ENCODE measurements at regions not wholly inside any gene's neighbourhood (a gene's known extent, or its start where the extent isn't known, plus 50 kb on each side); places are given as distances from the start of the nearest gene placed in this dataset.

GRCh38 chr1:230531103-230531502 lies 105.0 kb upstream of the PGBD5 start:
- no peak for TF ChIP-seq JUND (IDR thresholded peaks at IDR 0.05; ENCODE audit: low read depth)
- DNase-seq (ENCODE audit: low read depth in 1 of 2, low spot score in 1 of 2) = no peak
- in situ Hi-C loops (cut with HindIII; ENCODE audit: low pct_unique_long_range_greater_than_20kb, low sequenced_read_pairs) = no loop called here

- in situ Hi-C loops (cut with HindIII; ENCODE audit: low pct_unique_long_range_greater_than_20kb, low sequenced_read_pairs) = no loop called here
- DNase-seq (ENCODE audit: low read depth in 1 of 2, low spot score in 1 of 2) = no peak
- no peak for TF ChIP-seq JUND (IDR thresholded peaks at IDR 0.05; ENCODE audit: low read depth)
These were observed 93.1 kb upstream of the PGBD5 start for GRCh38 chr1:230519246-230519645.

- DNase-seq (ENCODE audit: low read depth in 1 of 2, low spot score in 1 of 2) = no peak
- no peak for TF ChIP-seq JUND (IDR thresholded peaks at IDR 0.05; ENCODE audit: low read depth)
- in situ Hi-C loops (cut with HindIII; ENCODE audit: low pct_unique_long_range_greater_than_20kb, low sequenced_read_pairs) = no loop called here
These were observed 92.4 kb upstream of the PGBD5 start for GRCh38 chr1:230518511-230518910.

DNA sequence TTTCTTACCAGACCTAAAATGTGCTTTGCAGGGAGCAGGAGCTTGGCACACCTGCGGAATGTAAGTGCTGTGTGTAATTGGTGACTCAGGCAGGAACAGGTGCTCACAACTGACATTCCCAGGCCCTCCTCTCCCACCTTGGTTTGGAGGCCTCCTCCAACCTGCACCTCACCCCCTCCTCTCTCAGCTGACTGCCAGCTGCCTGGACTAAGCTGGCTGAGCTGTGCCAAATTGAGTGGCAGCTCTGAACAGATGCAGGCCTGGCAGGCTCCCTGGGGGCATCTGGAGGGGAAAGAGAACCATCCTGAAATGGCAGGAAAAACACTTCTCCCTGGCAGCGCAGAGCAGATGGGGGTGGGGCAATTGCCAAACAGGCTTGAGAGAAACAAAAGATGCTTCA lies 91.7 kb upstream of the PGBD5 start:
- TF ChIP-seq JUND (IDR thresholded peaks at IDR 0.05; ENCODE audit: low read depth) = no peak
- in situ Hi-C loops (cut with HindIII; ENCODE audit: low pct_unique_long_range_greater_than_20kb, low sequenced_read_pairs) = no loop called here

DNA sequence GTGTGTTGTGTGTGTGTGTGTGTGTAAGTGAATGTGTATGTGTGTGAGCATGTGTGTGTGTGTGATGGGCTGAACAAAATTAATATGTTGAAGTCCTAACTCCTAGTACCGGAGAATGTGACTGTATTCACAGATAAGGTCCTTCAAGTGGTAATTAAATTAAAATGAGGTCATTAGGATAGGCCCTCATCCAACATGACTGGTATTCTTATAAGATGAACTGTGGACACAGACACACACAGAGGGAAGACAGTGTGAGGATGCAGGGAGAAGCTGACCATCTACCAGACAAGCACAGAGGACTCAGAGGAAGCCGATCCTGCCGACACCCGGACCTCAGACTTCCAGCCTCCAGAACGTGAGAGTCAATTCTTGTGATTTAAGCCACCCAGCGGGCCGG lies 91.2 kb upstream of the PGBD5 start:
- in situ Hi-C loops (cut with HindIII; ENCODE audit: low pct_unique_long_range_greater_than_20kb, low sequenced_read_pairs) = no loop called here
- TF ChIP-seq JUND (IDR thresholded peaks at IDR 0.05; ENCODE audit: low read depth) = no peak
- no peak for DNase-seq (ENCODE audit: low read depth in 1 of 2, low spot score in 1 of 2)

More for the DNA sequence above, 91.7 kb upstream of the PGBD5 start:
- no peak for DNase-seq (ENCODE audit: low read depth in 1 of 2, low spot score in 1 of 2)

GRCh38 chr1:230516889-230517288 lies 90.8 kb upstream of the PGBD5 start:
- in situ Hi-C loops (cut with HindIII; ENCODE audit: low pct_unique_long_range_greater_than_20kb, low sequenced_read_pairs) = no loop called here
- DNase-seq (ENCODE audit: low read depth in 1 of 2, low spot score in 1 of 2) = no peak
- TF ChIP-seq JUND (IDR thresholded peaks at IDR 0.05; ENCODE audit: low read depth) = no peak

- DNase-seq (ENCODE audit: low read depth in 1 of 2, low spot score in 1 of 2) = no peak
- in situ Hi-C loops (cut with HindIII; ENCODE audit: low pct_unique_long_range_greater_than_20kb, low sequenced_read_pairs) = no loop called here
- no peak for TF ChIP-seq JUND (IDR thresholded peaks at IDR 0.05; ENCODE audit: low read depth)
These were observed 89.5 kb upstream of the PGBD5 start for GRCh38 chr1:230515451-230516145.

DNA sequence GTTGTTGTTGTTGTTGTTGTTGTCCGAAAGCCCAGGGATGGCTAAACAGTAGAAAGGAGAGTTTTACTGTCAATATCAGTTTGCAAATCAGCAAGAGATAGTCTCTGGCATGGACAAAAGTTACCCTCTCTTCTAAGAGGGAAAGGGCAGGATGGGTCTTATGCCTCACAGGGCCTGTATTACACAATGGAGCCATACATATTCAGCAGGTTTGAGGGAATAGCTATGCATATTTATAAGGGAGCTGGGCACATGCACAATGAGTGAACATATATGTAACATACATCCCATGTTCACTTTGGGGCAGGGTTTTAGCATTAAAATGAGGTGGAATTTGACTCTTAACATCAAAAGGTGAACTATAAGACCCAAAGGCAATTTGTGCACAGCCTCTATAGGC lies 84.4 kb upstream of the PGBD5 start:
- no peak for DNase-seq (ENCODE audit: low read depth in 1 of 2, low spot score in 1 of 2)
- in situ Hi-C loops (cut with HindIII; ENCODE audit: low pct_unique_long_range_greater_than_20kb, low sequenced_read_pairs) = no loop called here
- TF ChIP-seq JUND (IDR thresholded peaks at IDR 0.05; ENCODE audit: low read depth) = no peak

DNA sequence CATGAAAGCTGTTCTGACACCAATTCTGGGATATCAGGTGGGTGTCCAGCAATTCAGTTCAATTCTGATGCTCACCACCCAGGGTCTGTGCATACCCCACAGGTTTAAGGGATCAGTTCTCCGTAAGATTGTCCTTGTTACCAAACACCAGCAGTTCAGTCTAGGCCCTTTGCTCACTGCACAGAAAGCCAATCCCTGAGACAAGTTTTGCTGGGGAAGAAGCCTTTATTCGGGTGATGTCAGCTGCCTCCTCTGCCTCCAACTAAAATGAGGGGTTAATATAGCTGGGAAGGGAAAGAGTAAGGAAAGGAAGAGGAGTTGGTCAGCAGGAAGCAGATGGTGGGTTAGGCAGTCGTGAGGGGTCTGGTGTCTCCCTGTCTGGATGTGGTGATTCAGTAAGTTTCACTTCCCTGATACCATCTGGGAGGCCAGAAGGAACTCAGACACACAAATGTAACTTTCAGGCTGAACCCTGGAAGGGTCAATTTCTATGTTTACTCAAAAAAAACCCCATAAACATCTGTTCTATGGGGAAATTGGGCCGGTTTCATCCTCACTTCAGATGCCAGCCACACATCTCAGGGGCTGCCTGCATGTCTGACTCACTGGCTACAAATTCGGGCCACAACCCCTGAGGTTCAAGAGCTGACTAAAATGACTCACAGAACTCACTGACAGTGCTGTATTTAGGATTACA lies 83.3 kb upstream of the PGBD5 start:
- in situ Hi-C loops (cut with HindIII; ENCODE audit: low pct_unique_long_range_greater_than_20kb, low sequenced_read_pairs) = no loop called here
- no peak for DNase-seq (ENCODE audit: low read depth in 1 of 2, low spot score in 1 of 2)
- no peak for TF ChIP-seq JUND (IDR thresholded peaks at IDR 0.05; ENCODE audit: low read depth)

GRCh38 chr1:230507666-230508402 lies 81.7 kb upstream of the PGBD5 start:
- TF ChIP-seq JUND (IDR thresholded peaks at IDR 0.05; ENCODE audit: low read depth) = no peak
- peak in 1 of 2 experiments; percentile 55 for DNase-seq (ENCODE audit: low read depth in 1 of 2, low spot score in 1 of 2)
- in situ Hi-C loops (cut with HindIII; ENCODE audit: low pct_unique_long_range_greater_than_20kb, low sequenced_read_pairs) = no loop called here

GRCh38 chr1:230507236-230507635 lies 81.1 kb upstream of the PGBD5 start:
- DNase-seq (ENCODE audit: low read depth in 1 of 2, low spot score in 1 of 2) = no peak
- TF ChIP-seq JUND (IDR thresholded peaks at IDR 0.05; ENCODE audit: low read depth) = no peak
- in situ Hi-C loops (cut with HindIII; ENCODE audit: low pct_unique_long_range_greater_than_20kb, low sequenced_read_pairs) = no loop called here

- TF ChIP-seq JUND (IDR thresholded peaks at IDR 0.05; ENCODE audit: low read depth) = no peak
- in situ Hi-C loops (cut with HindIII; ENCODE audit: low pct_unique_long_range_greater_than_20kb, low sequenced_read_pairs) = no loop called here
These were observed 80.3 kb upstream of the PGBD5 start for GRCh38 chr1:230506451-230506850.

DNA sequence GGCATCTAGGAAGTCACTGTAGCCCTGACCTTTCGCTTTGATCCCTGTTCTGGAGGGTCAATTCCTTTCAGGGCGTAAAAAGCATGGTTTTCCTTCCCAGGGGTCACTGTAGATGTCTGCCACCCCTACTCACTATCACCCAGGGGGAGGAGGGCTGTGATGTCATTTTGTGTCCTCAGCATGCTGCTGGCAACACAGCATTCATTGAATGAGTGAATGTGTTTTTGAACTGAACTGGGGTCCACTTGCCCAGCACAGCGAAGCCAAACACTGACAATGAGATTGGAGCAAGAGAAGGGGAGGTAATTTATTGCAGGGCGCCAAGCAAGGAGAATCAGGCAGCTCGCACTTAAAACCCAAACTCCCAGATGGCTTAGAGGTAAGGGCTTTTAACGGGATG lies 78.2 kb upstream of the PGBD5 start:
- in situ Hi-C loops (cut with HindIII; ENCODE audit: low pct_unique_long_range_greater_than_20kb, low sequenced_read_pairs) = no loop called here

More at GRCh38 chr1:230506451-230506850, 80.3 kb upstream of the PGBD5 start:
- DNase-seq (ENCODE audit: low read depth in 1 of 2, low spot score in 1 of 2) = no peak

More for the DNA sequence above, 78.2 kb upstream of the PGBD5 start:
- TF ChIP-seq JUND (IDR thresholded peaks at IDR 0.05; ENCODE audit: low read depth) = no peak
- no peak for DNase-seq (ENCODE audit: low read depth in 1 of 2, low spot score in 1 of 2)

Data from T47D (cell line).